CD4-positive, alpha-beta T cell treated with Interleukin-12 subunit alpha and Interleukin-12 subunit beta, for 1 hour (primary cell): ENCODE measurements at regions not wholly inside any gene's neighbourhood (a gene's known extent, or its start where the extent isn't known, plus 50 kb on each side); places are given as distances from the start of the nearest gene placed in this dataset.

Experiments
- DNase-seq: peaks from one replicate; pipeline ENCODE4 v3.0.0-alpha.2; 2020

DNA sequence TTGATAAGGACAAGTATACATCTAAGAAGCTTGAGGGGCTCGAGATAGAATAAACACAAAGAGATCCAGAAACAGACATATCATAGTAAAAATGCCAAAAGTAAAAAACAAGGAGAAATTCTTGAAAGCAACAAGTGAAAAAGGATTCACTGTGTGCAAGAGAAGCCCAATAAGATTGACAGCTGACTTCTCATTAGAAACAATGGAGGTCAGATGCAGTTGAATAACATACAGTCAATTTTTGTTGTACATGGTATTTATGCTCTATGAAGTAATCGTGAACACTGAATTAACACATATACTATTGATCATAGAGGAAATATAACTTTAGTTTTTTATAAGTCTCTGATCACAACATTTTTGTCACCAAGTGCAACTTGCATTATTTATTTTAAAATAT is 982.8 kb upstream of the SORCS1 start:
- no peak for DNase-seq

DNA sequence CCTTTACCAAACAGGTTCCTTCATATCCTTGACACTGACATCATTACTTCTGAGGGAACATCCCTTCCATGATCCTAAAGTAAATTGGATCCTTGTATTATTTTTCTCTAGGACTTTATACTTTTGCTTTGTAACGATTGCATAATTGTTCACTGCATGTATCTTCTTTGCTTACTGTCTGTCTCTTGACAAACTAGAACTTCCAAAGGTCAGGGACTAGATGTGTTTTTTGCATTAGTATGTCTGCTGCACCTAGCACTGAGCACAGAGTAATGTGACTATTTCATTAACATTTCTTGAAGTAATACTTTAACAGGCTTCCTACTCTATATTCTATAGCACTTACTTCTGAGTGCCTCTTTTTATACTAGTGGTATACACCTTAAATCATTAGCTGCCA is 976.6 kb upstream of the SORCS1 start:
- no peak for DNase-seq

GRCh38 chr10:108132303-108132702 is 967.8 kb upstream of the SORCS1 start:
- no peak for DNase-seq

GRCh38 chr10:108130575-108130974 is 966.1 kb upstream of the SORCS1 start:
- no peak for DNase-seq

DNA sequence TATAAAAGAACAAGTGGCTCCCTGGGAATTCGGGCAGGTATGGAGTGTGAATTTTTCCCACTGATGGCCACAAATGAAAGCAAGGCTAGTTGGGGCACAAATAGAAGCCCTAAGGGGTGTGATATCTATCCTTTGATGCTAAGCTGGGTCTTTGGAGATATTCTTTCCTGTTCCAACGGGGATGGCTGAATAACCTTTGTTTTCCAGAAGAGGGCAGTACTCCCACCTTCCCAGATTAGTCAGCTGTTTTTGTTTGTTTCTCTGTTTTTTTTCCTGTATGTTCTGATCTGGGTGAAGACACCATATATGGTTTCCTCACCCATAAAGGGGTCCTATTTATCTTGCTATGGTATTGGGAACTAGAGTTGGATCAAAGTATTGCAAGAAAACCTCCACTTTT is 947.7 kb upstream of the SORCS1 start:
- DNase-seq = no peak

DNA sequence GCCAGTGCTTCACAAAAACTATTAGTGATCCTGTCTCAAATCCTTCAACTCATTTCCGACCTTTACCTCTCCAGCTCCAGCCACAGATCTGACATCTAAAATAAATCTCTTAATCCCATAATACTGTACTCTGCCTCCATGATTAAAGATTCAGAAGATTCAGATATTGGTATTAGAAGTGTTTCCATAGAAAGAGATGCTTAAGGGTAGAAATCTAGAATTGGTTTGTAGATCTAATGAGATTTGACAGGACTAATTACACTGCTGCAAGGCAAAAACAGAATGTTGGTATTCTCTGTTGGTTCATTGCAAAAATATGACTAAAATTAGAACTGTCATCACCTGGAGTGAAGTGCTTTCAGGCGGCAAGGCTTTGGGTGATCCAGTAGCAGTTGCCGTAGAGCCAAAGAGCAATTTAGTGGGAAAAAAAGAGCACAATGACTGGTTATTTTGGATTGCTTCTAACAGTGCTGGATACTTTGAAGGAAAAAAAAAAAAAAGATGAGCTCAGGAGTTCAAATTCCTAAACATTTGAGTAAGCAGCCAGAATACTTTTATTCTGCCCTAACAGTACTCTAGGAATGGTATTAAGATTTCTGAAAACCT is 940.1 kb upstream of the SORCS1 start:
- DNase-seq = no peak

- DNase-seq = no peak
Measured at GRCh38 chr10:108097258-108097657, 932.8 kb upstream of the SORCS1 start.

DNA sequence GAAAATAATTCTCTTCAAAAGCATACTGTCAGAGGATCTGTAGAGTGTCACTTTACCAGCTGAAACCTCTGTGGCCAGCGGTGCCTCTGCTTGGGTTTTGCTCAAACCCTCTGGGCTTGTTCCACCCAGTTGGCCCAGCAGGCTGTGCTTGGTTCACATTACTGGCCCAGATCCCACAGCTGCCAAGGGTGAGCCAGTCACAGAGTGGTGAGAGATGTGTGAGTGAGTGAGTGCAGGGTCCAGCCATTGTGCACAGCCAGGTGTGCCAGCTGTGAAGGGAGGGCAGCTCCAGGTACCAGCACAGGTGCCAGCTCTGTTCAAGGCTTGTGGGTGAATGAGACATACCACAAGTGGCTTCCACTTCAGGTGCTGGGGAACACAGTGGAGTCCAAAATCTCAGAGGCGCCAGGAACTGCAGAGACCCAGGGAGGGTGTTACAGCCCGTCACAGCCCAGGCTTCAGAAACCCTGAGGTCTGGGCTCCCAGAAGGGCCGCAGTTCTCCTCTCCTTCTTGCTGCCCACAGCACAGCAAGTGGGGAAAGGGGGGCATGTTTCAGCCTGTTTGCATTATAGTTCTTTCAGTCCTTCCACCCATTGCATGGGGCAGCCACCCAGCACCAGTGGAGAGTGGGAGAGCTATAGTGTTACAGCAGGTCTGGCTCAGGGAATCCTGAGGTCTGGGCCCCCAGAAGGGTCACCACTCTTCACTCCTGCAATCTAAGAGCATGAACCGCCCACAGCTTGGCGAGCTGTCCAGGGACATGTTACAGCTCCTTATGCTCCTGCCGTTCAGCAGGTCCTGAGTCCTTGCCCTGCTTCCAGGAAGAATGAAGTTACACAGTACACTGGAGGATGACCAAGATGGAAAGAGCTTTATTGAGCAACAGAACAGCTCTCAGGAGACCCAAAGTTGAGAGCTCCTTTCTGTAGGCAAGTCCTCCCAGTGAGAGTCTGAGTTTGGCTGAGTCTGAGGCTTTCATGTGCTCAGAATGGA is 931.7 kb upstream of the SORCS1 start:
- DNase-seq = no peak

- DNase-seq = no peak
Measured at GRCh38 chr10:108090476-108091215, 926.1 kb upstream of the SORCS1 start.

DNA sequence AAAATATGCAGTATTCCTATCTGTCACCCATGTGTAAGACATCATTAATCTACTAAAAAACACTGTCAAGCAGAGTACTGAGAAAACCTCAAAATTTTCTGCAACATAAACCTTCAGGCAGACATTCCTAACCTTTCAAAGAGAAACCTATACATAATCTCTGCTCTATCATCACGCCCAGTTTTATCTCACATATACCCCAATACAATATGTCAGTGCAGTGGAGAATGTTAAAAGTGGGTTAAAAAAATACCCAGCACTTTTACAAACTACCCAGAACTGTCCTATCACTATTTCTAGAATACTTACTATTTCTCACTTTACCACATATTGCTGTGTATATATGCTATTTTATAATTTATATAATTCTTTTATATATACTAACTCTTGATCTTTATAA is 922.0 kb upstream of the SORCS1 start:
- no peak for DNase-seq

- no peak for DNase-seq
Measured at GRCh38 chr10:108082596-108082995, 918.1 kb upstream of the SORCS1 start.

DNA sequence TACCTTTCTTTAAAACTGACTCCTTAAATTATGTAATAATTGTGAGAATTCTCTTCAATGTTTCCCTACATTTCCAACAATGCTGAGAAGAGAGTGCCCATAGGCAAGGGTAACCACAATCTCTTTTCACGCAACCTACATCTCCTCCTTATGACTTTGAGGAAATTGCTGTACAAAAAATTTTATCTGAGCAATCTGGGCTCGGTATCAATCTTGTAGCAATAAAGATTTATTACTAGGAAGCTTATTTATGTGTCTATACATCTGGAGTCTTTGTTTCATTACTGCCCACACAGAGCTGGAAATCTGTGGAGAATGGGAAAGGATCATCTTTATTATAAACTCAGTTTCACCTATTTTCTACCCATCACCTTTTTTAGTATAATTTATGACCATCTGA is 913.8 kb upstream of the SORCS1 start:
- DNase-seq = no peak

- DNase-seq = no peak
Measured at GRCh38 chr10:108072466-108072865, 908.0 kb upstream of the SORCS1 start.

- no peak for DNase-seq
Measured at GRCh38 chr10:108070789-108071188, 906.3 kb upstream of the SORCS1 start.

DNA sequence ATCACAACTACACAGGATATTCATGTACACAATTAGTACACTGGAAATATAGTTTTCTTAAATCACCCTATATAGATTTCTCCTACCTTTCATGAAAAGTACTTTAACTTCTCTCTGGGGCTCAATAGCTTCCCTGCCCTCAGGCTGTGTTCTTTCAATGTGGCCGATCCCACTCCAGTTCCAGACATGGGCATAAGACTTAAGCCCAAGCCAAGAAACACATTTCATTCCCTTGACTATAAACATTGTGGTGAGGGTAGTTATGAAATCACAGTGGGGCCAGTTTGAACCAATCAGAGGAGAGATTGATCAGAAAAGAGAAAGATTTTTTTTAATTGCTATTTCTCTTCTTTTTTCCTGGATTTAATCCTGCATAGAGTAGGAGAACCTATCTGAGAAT is 904.6 kb upstream of the SORCS1 start:
- DNase-seq = no peak

GRCh38 chr10:108064746-108065260 is 900.3 kb upstream of the SORCS1 start:
- no peak for DNase-seq

DNA sequence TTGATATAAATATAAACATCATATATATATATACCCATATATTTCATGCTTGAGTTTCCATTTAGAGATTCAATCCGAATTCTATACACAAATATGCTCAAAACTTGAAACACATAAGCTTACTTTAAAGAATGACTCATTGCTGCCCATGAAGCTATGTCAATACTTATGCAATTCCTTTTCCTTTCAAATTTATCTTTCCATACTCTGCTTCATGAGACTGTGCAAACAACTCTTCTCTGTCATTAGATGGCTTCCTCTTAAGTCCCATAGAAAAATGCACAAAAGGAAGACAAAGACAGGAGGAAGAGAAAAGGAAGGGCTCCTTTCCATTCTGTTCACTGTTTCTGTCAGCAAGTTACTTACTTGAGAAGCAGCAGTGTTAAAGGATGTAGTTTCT is 895.7 kb upstream of the SORCS1 start:
- no peak for DNase-seq

DNA sequence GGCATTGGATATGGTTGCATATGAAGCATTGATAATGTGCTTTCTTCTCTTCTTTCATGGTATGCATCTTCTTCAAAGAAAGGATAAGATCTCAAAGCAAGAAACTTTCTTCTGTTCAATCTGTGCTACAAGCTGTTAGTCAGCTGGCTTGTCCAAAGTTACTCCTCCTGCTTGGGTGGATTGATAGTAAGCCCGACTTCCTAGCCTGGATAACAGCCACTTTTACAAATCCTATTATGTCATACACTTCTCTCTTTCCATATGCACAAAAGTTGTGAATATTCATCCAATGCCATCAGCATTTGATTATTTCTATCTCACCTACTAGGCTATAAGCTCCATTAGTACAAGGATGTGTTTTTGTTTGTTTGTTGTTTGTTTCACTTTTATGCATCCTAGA is 891.0 kb upstream of the SORCS1 start:
- DNase-seq = no peak

DNA sequence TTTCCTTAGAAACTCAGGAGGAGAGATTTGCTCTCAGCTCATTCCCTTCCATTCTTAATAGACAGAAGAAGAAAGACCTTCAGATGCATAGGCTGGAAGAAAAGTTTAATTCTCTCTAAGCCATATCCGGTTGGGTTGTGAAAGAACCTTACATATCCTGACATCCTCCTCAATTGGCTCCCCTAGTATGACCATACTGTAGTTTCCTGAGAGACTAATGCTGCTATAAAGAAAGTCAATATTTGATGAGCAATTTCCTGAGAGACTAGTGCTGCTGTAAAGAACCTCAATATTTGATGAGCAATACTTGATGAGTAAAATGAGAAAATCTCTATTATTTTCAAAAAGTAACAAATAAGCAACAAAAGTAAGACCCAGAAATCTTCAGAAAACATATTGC is 888.5 kb upstream of the SORCS1 start:
- no peak for DNase-seq

GRCh38 chr10:108051218-108051617 is 886.7 kb upstream of the SORCS1 start:
- DNase-seq = no peak

DNA sequence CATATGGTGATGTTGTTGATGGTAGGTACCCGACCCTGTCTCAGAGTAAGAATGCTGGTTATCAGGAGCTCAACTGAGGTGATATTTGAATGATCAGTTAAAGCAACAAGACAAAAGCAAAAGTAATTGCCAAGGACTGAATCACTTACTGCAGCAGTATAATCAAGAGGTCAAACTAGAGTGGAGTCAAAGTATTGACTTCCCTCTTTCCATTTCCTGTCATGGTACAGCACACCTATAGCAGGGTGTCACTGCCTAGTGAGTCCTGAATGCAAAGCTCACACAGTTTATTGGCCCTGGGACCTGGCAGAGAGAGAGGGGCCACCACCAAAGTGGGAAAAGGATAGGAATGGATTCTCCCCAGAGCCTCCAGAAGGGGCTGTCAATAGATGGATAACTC is 886.1 kb upstream of the SORCS1 start:
- DNase-seq = no peak

- no peak for DNase-seq
Measured at GRCh38 chr10:108049668-108050067, 885.2 kb upstream of the SORCS1 start.

GRCh38 chr10:108048898-108049297 is 884.4 kb upstream of the SORCS1 start:
- no peak for DNase-seq
